Prostate gland (tissue), 2 donors: ENCODE measurements at regions not wholly inside any gene's neighbourhood (a gene's known extent, or its start where the extent isn't known, plus 50 kb on each side); places are given as distances from the start of the nearest gene placed in this dataset.

ENCODE experiments used
- DNase-seq: peaks from one replicate; pipeline ENCODE4 v3.0.0-alpha.2; 2019; ENCODE audit warnings: low spot score
- H3K27ac ChIP-seq, 2 donors: fragments of 200-600 bp; sonication (generic); 2 replicates each; pipeline ENCODE4 v1.5.1; 2017 to 2019
- H3K27me3 ChIP-seq: fragments of 200-600 bp; sonication (generic); replicated peaks from 2 replicates; pipeline ENCODE4 v1.5.1; 2019; ENCODE audit not compliant: insufficient read depth
- H3K36me3 ChIP-seq, 2 donors: fragments of 200-600 bp; sonication (generic); 1 replicate in 1 of 2; 2 replicates in 1 of 2; pipeline versions ENCODE4 v1.5.1 to v1.8.1; 2017 to 2019
- H3K4me1 ChIP-seq: fragments of 200-600 bp; sonication (generic); replicated peaks from 2 replicates; pipeline ENCODE4 v1.5.1; 2019
- H3K4me3 ChIP-seq, 2 donors: fragments of 200-600 bp; sonication (generic); 2 replicates each; pipeline ENCODE4 v1.5.1; 2017 to 2019
- H3K9me3 ChIP-seq: fragments of 200-600 bp; sonication (generic); 2 replicates; pipeline ENCODE4 v1.5.1; 2017
- CTCF ChIP-seq, 4 experiments: fragments of 200-600 bp in 2 of 4; fragments of 450-650 bp in 2 of 4; sonication (generic) in 2 of 4; IDR thresholded peaks; 1 replicate in 3 of 4; 2 replicates in 1 of 4; pipeline ENCODE4 v1.5.1; 2016 to 2019; ENCODE audit warnings: antibody characterized with exemption in 4 of 4, mild to moderate bottlenecking in 2 of 4, moderate library complexity in 2 of 4
- POLR2A ChIP-seq: fragments of 450-650 bp; IDR thresholded peaks from one replicate; pipeline ENCODE4 v1.6.1; 2016; ENCODE audit warnings: antibody characterized with exemption, mild to moderate bottlenecking
- POLR2AphosphoS5 ChIP-seq: sonication (generic); formaldehyde crosslinking; IDR thresholded peaks from one replicate; pipeline ENCODE4 v1.6.1; 2017; ENCODE audit warnings: antibody characterized with exemption
- WGBS: methylation state at CpG from one replicate; pipeline ENCODE4 v1.1.5; 2018; 5-methylcytosine and 5-hydroxymethylcytosine counted together
- intact Hi-C: fragments of 100-400 bp; cut with DNase I; formaldehyde crosslinking; loops from one replicate; pipeline ENCODE4 v1.14.2; 2022

GRCh38 chr22:48899523-48900326 lies 927.9 kb downstream of the BRD1 start:
- TF ChIP-seq POLR2A (no peak), POLR2AphosphoS5 (no peak), CTCF (IDR thresholded peaks at IDR 0.05) (no peak)
- no peaks in the 10 kb centered on the region for H3K9me3 ChIP-seq
- 90% methylated on average over 42 of the region's 42 CpGs for WGBS
- no peaks in the 10 kb centered on the region for H3K27me3 ChIP-seq
- no peak for DNase-seq
- no peaks in the 10 kb centered on the region for H3K36me3 ChIP-seq
- H3K4me3 ChIP-seq: no peak overlapping the region
- H3K27ac ChIP-seq: no peak overlapping the region
- intact Hi-C loops: no loop called here
- H3K4me1 ChIP-seq: no peaks in the 10 kb centered on the region

DNA sequence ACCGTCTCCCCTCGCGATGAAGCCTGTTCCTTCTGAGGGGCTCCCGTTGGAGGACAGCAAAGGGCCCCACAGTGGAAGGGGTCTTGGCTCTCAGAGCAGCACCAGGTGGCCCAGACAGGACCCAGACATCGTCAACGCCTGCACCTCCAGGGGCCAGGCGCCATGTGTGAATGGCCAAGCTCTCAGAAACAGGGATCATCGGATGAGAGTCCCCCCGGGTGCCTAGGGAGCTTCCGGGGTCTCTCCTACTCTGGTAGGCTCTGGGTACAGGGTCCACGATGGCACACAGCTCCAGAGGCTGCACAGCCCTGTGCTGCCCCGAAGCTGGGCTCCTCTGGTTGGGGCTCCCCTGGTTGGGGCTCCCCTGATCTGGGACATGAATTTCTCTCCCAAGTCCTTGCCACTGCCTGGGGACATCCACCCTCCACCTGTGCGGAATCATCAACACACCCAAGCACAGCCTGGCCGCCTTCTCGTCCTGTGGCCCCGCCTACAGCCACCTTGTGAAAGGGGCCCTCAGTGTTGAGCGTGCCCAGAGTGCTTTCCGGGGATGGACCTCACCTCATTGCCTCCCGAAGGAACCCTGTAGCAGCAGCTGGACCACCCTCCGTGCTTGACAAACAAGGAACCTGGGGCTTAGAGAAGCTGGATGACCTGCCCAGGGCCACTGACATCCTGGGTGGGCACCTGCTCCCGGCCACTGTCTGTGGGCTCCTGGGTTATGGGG lies 929.0 kb downstream of the BRD1 start:
- WGBS: 86% methylated on average over 21 of the region's 21 CpGs

GRCh38 chr22:48897645-48898370 lies 929.9 kb downstream of the BRD1 start:
- Histone ChIP-seq H3K4me3 (no peak overlapping the region), H3K9me3 (no peaks in the 10 kb centered on the region), H3K27me3 (no peaks in the 10 kb centered on the region), H3K27ac (no peak overlapping the region), H3K4me1 (no peaks in the 10 kb centered on the region), H3K36me3 (no peaks in the 10 kb centered on the region)
- 85% methylated on average over 14 of the region's 14 CpGs for WGBS
- TF ChIP-seq POLR2AphosphoS5 (no peak), CTCF (IDR thresholded peaks at IDR 0.05) (no peak), POLR2A (no peak)
- intact Hi-C loops: no loop called here
- no peak for DNase-seq

More for the DNA sequence above, 929.0 kb downstream of the BRD1 start:
- Histone ChIP-seq H3K4me1 (no peaks in the 10 kb centered on the region), H3K27me3 (no peaks in the 10 kb centered on the region), H3K27ac (no peak overlapping the region), H3K4me3 (no peak overlapping the region), H3K9me3 (no peaks in the 10 kb centered on the region), H3K36me3 (no peaks in the 10 kb centered on the region)
- intact Hi-C loops: no loop called here
- no peak for DNase-seq
- TF ChIP-seq POLR2A (no peak), POLR2AphosphoS5 (no peak)

- no peaks in the 10 kb centered on the region for H3K27me3 ChIP-seq
- no peak for DNase-seq
- H3K4me1 ChIP-seq: no peaks in the 10 kb centered on the region
- H3K4me3 ChIP-seq: no peak overlapping the region
- H3K9me3 ChIP-seq: no peaks in the 10 kb centered on the region
- H3K36me3 ChIP-seq: no peaks in the 10 kb centered on the region
- WGBS: 42% methylated on average over 33 of the region's 33 CpGs
- TF ChIP-seq POLR2AphosphoS5: no peak
- TF ChIP-seq POLR2A: no peak
- no peak for TF ChIP-seq CTCF (IDR thresholded peaks at IDR 0.05)
- no peak overlapping the region for H3K27ac ChIP-seq
- intact Hi-C loops: no loop called here
These were observed 930.7 kb downstream of the BRD1 start for GRCh38 chr22:48896766-48897644.
